Omental fat pad (tissue), 3 donors: ENCODE measurements at regions not wholly inside any gene's neighbourhood (a gene's known extent, or its start where the extent isn't known, plus 50 kb on each side); places are given as distances from the start of the nearest gene placed in this dataset.
"Not testable (repeated sequence)": the region's sequence is repeated elsewhere in the genome, so short reads cannot be mapped to it uniquely, and the experiment has no call there.

Source experiments
- ATAC-seq: fragments of 150-250 bp; one replicate; pipeline ENCODE4 v1.9.1; 2016; ENCODE audit warnings: mild to moderate bottlenecking, moderate library complexity; ENCODE audit not compliant: low FRiP score
- DNase-seq: peaks from one replicate; pipeline ENCODE4 v3.0.0-alpha.2; 2019; ENCODE audit warnings: low spot score
- CTCF ChIP-seq, 3 donors: fragments of 450-650 bp; IDR thresholded peaks; one replicate each; pipeline ENCODE4 v1.5.1; 2016 to 2017; ENCODE audit warnings: antibody characterized with exemption in 3 of 3, mild to moderate bottlenecking in 3 of 3, moderate library complexity in 2 of 3

DNA sequence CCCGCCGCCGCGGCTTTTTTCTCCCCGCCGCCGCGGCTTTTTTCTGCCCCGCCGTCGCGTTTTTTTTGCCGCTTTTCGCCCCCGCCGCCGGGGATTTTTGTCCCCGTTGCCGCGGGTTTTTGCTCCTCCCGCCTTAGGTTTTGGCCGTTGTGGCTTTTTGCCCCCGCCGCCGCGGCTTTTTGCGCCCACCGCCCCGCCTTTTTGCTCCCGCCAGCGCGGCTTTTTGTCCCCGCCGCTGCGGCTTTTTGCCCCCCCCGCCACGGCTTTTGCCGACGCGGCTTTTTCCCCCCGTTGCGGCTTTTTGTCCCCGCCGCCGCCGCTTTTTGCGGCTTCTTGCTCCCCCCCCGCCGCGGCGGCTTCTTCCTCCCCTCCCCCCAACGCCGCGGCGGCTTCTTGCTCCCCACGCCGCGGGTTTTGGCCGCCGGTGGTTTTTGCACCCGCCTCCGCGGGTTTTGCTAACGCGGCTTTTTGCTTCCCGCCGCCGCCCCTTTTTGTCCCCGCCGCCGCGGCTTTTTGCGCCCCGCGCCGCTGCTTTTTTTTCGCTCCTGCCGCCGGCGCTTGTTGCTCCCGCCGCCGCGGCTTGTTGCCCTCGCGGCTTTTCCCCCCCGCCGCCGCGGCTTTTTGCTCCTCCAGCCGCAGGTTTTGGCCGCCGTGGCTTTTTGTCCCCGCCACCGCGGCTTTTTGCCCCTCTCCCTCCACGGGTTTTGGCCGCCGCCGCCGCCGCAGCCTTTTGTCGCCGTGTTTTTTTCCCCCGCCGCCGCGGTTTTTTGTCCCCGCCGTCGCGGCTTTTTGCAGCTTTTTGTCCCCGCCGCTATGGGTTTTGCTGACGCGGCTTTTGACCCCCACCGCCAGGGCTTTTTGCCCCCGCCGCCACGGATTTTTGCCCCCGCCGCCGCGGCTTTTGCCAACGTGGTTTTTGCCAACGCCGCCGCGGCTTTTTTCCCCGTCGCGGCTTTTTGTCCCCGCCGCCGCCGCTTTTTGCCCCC, 150.3 kb downstream of the KCNJ18 start:
- no peak for DNase-seq
- TF ChIP-seq CTCF (IDR thresholded peaks at IDR 0.05), result no peak

GRCh38 chr17:21843318-21843865, 151.1 kb downstream of the KCNJ18 start:
- no peak for DNase-seq
- TF ChIP-seq CTCF (IDR thresholded peaks at IDR 0.05), result no peak

More for the DNA sequence above, 150.3 kb downstream of the KCNJ18 start:
- no peak for ATAC-seq

GRCh38 chr17:21843951-21844590, 151.7 kb downstream of the KCNJ18 start:
- no peak for DNase-seq
- ATAC-seq, result no peak

More at GRCh38 chr17:21843318-21843865, 151.1 kb downstream of the KCNJ18 start:
- no peak for ATAC-seq

DNA sequence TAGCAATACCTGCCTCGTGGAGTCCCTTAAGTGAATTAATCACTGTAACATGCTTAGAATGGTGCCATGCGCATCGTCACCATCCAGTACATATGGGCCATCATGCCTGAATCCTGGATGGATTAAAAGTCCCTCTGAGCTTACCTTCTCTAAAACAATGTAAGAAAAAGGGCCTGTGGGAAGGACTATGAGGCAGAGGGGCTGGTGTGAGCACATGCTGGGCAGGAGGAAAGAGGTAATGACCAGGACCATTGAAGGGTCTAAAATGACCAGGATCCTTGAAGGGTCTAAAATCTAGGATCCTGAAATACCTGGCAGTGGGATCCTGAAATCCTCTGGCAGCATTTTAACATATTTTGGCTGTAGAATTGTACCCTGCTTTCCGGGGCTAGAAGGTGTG, 156.2 kb downstream of the KCNJ18 start:
- ATAC-seq, DNase-seq: not testable (repeated sequence)

More at GRCh38 chr17:21843951-21844590, 151.7 kb downstream of the KCNJ18 start:
- no peak for TF ChIP-seq CTCF (IDR thresholded peaks at IDR 0.05)

GRCh38 chr17:21849030-21849429, 156.7 kb downstream of the KCNJ18 start:
- ATAC-seq, DNase-seq: not testable (repeated sequence)

DNA sequence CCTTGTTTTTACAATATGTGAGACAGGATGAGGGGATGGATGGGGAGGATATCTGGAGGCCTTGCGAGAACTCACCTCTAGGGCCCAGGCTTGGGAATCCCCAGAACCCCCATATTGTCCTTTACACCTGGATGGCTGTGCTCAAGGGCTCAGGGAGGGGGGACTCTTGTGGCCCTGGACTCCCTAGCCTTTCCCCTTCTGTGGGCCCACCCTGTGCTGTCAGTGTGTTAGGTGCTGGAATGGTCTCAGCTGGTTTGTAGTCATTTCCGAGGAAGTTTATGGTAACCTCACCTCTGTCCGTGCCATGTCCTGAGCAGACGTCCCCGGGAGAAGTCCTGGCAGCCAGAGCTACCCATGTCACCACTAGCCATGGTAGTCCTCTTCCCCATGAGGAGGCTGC, 158.3 kb downstream of the KCNJ18 start:
- not testable (repeated sequence) for ATAC-seq, DNase-seq
